ENCODE measurements at regions not wholly inside any gene's neighbourhood (a gene's known extent, or its start where the extent isn't known, plus 50 kb on each side); places are given as distances from the start of the nearest gene placed in this dataset.

DNA sequence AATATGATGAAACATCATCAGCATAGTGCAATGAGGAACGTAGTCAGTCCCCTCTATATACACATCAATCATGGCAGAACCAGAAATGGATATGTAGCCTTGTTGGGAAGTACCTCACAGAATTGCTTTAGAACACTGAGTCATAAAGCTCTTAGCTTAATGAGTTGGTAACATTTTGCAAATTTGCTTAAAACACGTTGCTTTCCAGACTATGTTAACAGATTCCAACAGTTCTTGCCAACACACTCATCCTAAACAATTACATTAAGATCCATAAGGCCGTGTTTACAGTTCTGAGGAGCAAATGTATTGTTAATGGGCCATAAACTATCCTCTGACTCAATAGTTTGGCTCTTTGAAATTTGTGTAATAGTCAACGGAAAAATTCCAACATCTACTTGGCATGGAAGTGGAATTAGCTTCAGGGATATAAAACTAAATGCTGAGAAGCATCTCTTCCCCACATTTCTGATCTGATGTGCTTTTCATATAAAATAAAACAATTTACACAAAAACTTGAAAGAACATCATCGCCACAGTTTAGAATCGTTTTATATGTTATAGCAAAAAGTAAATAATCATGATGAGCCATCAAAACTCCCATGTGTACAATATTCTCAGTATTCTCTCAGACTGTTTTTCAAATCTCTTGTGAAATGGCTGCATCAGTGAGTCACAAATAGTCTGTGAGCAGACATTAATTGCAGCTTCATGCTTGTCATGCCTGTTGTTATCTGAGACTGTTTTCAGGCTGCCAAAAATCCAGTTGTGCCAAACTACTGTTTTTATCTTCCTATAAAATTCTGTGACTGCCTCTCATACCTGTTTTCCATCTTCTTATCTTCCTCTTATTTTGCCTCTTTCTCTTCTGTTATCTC, 291.9 kb downstream of the COX7C start:
- Histone ChIP-seq H3K4me1 (ENCODE audit: control insufficient read depth in 2 of 2, insufficient read depth in 2 of 2, low read length in 2 of 2) (no peaks in the 10 kb centered on the region), H3K9me3 (ENCODE audit: control insufficient read depth in 2 of 2, insufficient read depth in 1 of 2, low read length in 1 of 2) (no peaks in the 10 kb centered on the region), H3K27me3 (ENCODE audit: control insufficient read depth in 2 of 2, insufficient read depth in 1 of 2, low read length in 1 of 2) (no peaks in the 10 kb centered on the region), H3K36me3 (ENCODE audit: control insufficient read depth in 2 of 2, insufficient read depth in 2 of 2, low read length in 1 of 2) (no peaks in the 10 kb centered on the region), H3K4me3 (ENCODE audit: low read length in 2 of 2) (no peak overlapping the region), H3K27ac (ENCODE audit: low read depth in 1 of 2, low read length in 1 of 2) (no peak overlapping the region)
- DNase-seq (ENCODE audit: low read depth in 6 of 9, low spot score in 9 of 9) = no peak
- WGBS = 80% methylated on average over 6 of the region's 6 CpGs

DNA sequence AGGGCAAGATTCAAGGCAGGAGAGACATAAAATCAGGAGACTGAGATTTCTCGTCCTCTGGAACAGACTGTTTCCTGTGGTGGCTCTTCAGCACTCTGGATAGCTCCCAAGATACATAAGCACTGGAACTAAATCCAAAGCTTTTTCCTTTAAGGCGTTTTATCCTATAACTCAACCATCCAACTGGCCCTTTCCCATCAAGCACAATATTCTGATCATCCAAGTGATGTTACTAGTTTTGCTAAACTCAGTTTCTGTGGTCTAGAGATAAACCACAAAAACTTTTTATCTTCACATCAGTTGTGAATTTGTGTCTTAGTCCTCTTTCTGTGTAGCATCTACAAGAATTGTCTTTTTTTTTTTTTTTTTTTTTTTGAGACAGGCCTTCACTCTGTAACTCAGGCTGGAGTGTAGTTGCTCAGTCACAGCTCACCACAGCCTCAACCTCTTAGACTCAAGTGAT, 299.4 kb downstream of the COX7C start:
- WGBS = 41% methylated on average over 2 of the region's 2 CpGs
- Histone ChIP-seq H3K27ac (ENCODE audit: low read depth in 1 of 2, low read length in 1 of 2) (no peak overlapping the region), H3K4me1 (ENCODE audit: control insufficient read depth in 2 of 2, insufficient read depth in 2 of 2, low read length in 2 of 2) (no peaks in the 10 kb centered on the region), H3K4me3 (ENCODE audit: low read length in 2 of 2) (no peak overlapping the region), H3K27me3 (ENCODE audit: control insufficient read depth in 2 of 2, insufficient read depth in 1 of 2, low read length in 1 of 2) (no peaks in the 10 kb centered on the region), H3K9me3 (ENCODE audit: control insufficient read depth in 2 of 2, insufficient read depth in 1 of 2, low read length in 1 of 2) (no peaks in the 10 kb centered on the region), H3K36me3 (ENCODE audit: control insufficient read depth in 2 of 2, insufficient read depth in 2 of 2, low read length in 1 of 2) (no peaks in the 10 kb centered on the region)
- peak in 7 of 9 donors; percentile 1 to 41 (median 7) for DNase-seq (ENCODE audit: low read depth in 6 of 9, low spot score in 9 of 9)

DNA sequence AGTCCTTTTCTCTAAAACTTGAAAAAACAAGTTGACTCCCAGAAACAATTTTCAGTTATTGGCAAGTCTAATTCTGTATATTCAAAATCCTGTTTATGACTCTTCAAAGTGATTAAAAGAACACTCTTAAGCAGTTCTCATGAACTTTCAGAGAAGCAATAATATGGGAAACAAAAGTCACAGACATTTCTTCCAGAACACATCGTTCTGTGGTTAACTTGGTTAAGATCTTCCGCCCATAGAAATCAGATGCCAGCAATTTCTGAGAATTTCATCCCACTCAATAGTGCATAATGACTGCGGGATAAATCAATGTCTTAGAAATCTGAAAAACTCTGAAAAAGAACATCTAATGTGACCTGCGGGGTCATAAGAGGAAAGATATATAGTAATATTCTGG, 300.5 kb downstream of the COX7C start:
- no peak overlapping the region for H3K27ac ChIP-seq (ENCODE audit: low read depth in 1 of 2, low read length in 1 of 2)
- no peaks in the 10 kb centered on the region for H3K36me3 ChIP-seq (ENCODE audit: control insufficient read depth in 2 of 2, insufficient read depth in 2 of 2, low read length in 1 of 2)
- H3K4me3 ChIP-seq (ENCODE audit: low read length in 2 of 2) = no peak overlapping the region
- WGBS = 47% methylated on average over 4 of the region's 4 CpGs
- no peak for DNase-seq (ENCODE audit: low read depth in 6 of 9, low spot score in 9 of 9)
- H3K9me3 ChIP-seq (ENCODE audit: control insufficient read depth in 2 of 2, insufficient read depth in 1 of 2, low read length in 1 of 2) = no peaks in the 10 kb centered on the region
- no peaks in the 10 kb centered on the region for H3K4me1 ChIP-seq (ENCODE audit: control insufficient read depth in 2 of 2, insufficient read depth in 2 of 2, low read length in 2 of 2)
- no peaks in the 10 kb centered on the region for H3K27me3 ChIP-seq (ENCODE audit: control insufficient read depth in 2 of 2, insufficient read depth in 1 of 2, low read length in 1 of 2)

DNA sequence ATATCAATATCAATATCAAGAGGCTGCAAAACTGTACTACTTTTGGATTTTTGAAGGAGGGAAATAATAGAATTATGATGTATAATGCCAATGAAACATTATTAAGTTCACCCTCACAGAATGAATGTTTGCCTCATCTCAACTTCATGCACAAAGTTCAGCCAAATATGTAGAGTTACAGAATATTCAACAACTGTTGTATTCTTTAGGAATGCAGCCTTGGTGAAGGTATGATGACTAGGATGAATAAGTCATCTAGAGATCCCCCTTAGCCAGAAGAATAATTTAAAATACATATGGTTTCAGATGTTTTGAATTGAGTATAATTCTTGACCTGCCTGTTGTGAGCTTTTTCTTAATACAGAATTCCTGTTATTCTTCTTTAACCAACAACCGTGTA, 308.3 kb downstream of the COX7C start:
- no peak for DNase-seq (ENCODE audit: low read depth in 6 of 9, low spot score in 9 of 9)
- Histone ChIP-seq H3K36me3 (ENCODE audit: control insufficient read depth in 2 of 2, insufficient read depth in 2 of 2, low read length in 1 of 2) (no peaks in the 10 kb centered on the region), H3K4me1 (ENCODE audit: control insufficient read depth in 2 of 2, insufficient read depth in 2 of 2, low read length in 2 of 2) (no peaks in the 10 kb centered on the region), H3K4me3 (ENCODE audit: low read length in 2 of 2) (no peak overlapping the region), H3K27me3 (ENCODE audit: control insufficient read depth in 2 of 2, insufficient read depth in 1 of 2, low read length in 1 of 2) (no peaks in the 10 kb centered on the region), H3K9me3 (ENCODE audit: control insufficient read depth in 2 of 2, insufficient read depth in 1 of 2, low read length in 1 of 2) (no peaks in the 10 kb centered on the region), H3K27ac (ENCODE audit: low read depth in 1 of 2, low read length in 1 of 2) (no peak overlapping the region)
- 99% methylated on average over 1 of the region's 1 CpG for WGBS

GRCh38 chr5:86929123-86929766, 311.5 kb downstream of the COX7C start:
- Histone ChIP-seq H3K9me3 (ENCODE audit: control insufficient read depth in 2 of 2, insufficient read depth in 1 of 2, low read length in 1 of 2) (no peaks in the 10 kb centered on the region), H3K27ac (ENCODE audit: low read depth in 1 of 2, low read length in 1 of 2) (no peak overlapping the region), H3K4me1 (ENCODE audit: control insufficient read depth in 2 of 2, insufficient read depth in 2 of 2, low read length in 2 of 2) (no peaks in the 10 kb centered on the region), H3K27me3 (ENCODE audit: control insufficient read depth in 2 of 2, insufficient read depth in 1 of 2, low read length in 1 of 2) (no peaks in the 10 kb centered on the region), H3K4me3 (ENCODE audit: low read length in 2 of 2) (no peak overlapping the region), H3K36me3 (ENCODE audit: control insufficient read depth in 2 of 2, insufficient read depth in 2 of 2, low read length in 1 of 2) (no peaks in the 10 kb centered on the region)
- DNase-seq (ENCODE audit: low read depth in 6 of 9, low spot score in 9 of 9) = no peak
- 74% methylated on average over 8 of the region's 8 CpGs for WGBS

DNA sequence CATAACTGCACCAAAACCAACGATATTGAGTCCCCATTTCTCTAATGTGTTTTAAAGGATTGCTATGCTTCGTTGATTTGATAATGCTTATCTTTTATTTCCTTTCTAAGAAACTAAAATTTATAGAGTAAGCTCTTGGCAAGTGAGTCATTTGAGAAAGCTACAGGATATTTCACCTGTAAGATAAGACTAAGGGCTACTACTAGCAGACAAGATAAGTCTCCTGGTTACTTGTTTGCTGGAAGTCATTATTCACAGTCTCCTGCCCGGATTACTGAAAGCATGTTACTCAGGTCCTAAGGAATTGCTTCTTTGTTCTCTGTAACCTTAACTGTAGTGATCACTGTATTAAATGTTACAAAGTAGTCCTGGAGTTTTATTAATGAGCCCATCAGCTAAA, 315.9 kb upstream of the RASA1 start:
- H3K27me3 ChIP-seq (ENCODE audit: control insufficient read depth in 2 of 2, insufficient read depth in 1 of 2, low read length in 1 of 2) = no peaks in the 10 kb centered on the region
- no peaks in the 10 kb centered on the region for H3K36me3 ChIP-seq (ENCODE audit: control insufficient read depth in 2 of 2, insufficient read depth in 2 of 2, low read length in 1 of 2)
- 90% methylated on average over 3 of the region's 3 CpGs for WGBS
- DNase-seq (ENCODE audit: low read depth in 6 of 9, low spot score in 9 of 9) = no peak
- H3K4me3 ChIP-seq (ENCODE audit: low read length in 2 of 2) = no peak overlapping the region
- H3K27ac ChIP-seq (ENCODE audit: low read depth in 1 of 2, low read length in 1 of 2) = no peak overlapping the region
- H3K9me3 ChIP-seq (ENCODE audit: control insufficient read depth in 2 of 2, insufficient read depth in 1 of 2, low read length in 1 of 2) = no peaks in the 10 kb centered on the region
- H3K4me1 ChIP-seq (ENCODE audit: control insufficient read depth in 2 of 2, insufficient read depth in 2 of 2, low read length in 2 of 2) = no peaks in the 10 kb centered on the region

DNA sequence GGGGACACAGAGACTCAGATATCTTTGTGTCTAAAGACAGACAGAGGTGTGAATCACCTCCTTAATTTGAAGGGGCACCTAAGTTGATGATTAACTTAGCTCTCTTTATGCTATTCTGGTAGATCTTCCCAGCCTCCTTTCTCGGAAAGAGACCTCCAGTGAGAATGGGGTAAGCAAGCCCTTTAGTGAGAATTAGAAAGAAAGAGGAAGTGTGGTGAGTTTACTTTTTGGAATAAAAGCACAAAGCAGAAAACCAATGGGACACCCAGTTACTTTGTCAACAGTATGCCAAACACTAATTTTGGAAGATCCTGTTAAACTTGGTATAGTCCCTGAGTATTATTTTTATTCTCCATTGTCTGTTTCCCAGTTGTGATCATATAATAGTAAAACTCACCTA, 302.8 kb upstream of the RASA1 start:
- Histone ChIP-seq H3K9me3 (ENCODE audit: control insufficient read depth in 2 of 2, insufficient read depth in 1 of 2, low read length in 1 of 2) (no peaks in the 10 kb centered on the region), H3K27me3 (ENCODE audit: control insufficient read depth in 2 of 2, insufficient read depth in 1 of 2, low read length in 1 of 2) (no peaks in the 10 kb centered on the region), H3K4me1 (ENCODE audit: control insufficient read depth in 2 of 2, insufficient read depth in 2 of 2, low read length in 2 of 2) (no peaks in the 10 kb centered on the region), H3K4me3 (ENCODE audit: low read length in 2 of 2) (no peak overlapping the region), H3K36me3 (ENCODE audit: control insufficient read depth in 2 of 2, insufficient read depth in 2 of 2, low read length in 1 of 2) (no peaks in the 10 kb centered on the region), H3K27ac (ENCODE audit: low read depth in 1 of 2, low read length in 1 of 2) (no peak overlapping the region)
- 88% methylated on average over 1 of the region's 1 CpG for WGBS
- no peak for DNase-seq (ENCODE audit: low read depth in 6 of 9, low spot score in 9 of 9)

- no peaks in the 10 kb centered on the region for H3K27me3 ChIP-seq (ENCODE audit: control insufficient read depth in 2 of 2, insufficient read depth in 1 of 2, low read length in 1 of 2)
- H3K4me1 ChIP-seq (ENCODE audit: control insufficient read depth in 2 of 2, insufficient read depth in 2 of 2, low read length in 2 of 2) = no peaks in the 10 kb centered on the region
- H3K36me3 ChIP-seq (ENCODE audit: control insufficient read depth in 2 of 2, insufficient read depth in 2 of 2, low read length in 1 of 2) = no peaks in the 10 kb centered on the region
- H3K27ac ChIP-seq (ENCODE audit: low read depth in 1 of 2, low read length in 1 of 2) = no peak overlapping the region
- no peaks in the 10 kb centered on the region for H3K9me3 ChIP-seq (ENCODE audit: control insufficient read depth in 2 of 2, insufficient read depth in 1 of 2, low read length in 1 of 2)
- DNase-seq (ENCODE audit: low read depth in 6 of 9, low spot score in 9 of 9) = peak in 4 of 9 donors; percentile 2 to 43 (median 8)
- 18% methylated on average over 4 of the region's 4 CpGs for WGBS
- H3K4me3 ChIP-seq (ENCODE audit: low read length in 2 of 2) = no peak overlapping the region
Measured at GRCh38 chr5:86968301-86968753, 299.4 kb upstream of the RASA1 start.

DNA sequence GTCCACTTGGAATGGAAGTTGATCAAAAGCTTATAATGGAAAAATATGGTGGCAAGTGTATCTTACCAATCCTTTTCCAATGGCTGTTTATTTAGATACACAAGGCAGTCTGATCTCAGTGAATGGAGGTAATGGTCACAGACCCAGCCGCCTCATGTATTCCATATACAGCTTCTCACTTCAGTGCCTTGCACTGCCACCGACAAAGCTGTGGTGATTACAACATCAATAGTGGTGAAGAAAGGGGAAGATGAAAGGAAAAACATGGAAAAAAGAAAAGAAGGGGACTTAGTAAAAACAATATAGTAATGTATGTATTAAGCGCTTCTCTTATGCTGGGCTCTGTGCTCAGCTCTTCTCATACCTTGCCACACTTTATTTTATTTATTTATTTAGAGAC, 297.3 kb upstream of the RASA1 start:
- Histone ChIP-seq H3K4me3 (ENCODE audit: low read length in 2 of 2) (no peak overlapping the region), H3K9me3 (ENCODE audit: control insufficient read depth in 2 of 2, insufficient read depth in 1 of 2, low read length in 1 of 2) (no peaks in the 10 kb centered on the region), H3K27ac (ENCODE audit: low read depth in 1 of 2, low read length in 1 of 2) (no peak overlapping the region), H3K27me3 (ENCODE audit: control insufficient read depth in 2 of 2, insufficient read depth in 1 of 2, low read length in 1 of 2) (no peaks in the 10 kb centered on the region), H3K4me1 (ENCODE audit: control insufficient read depth in 2 of 2, insufficient read depth in 2 of 2, low read length in 2 of 2) (no peaks in the 10 kb centered on the region), H3K36me3 (ENCODE audit: control insufficient read depth in 2 of 2, insufficient read depth in 2 of 2, low read length in 1 of 2) (no peaks in the 10 kb centered on the region)
- 81% methylated on average over 3 of the region's 3 CpGs for WGBS
- DNase-seq (ENCODE audit: low read depth in 6 of 9, low spot score in 9 of 9) = no peak

All from thymus (tissue), 11 donors.